ENCODE measurements at regions not wholly inside any gene's neighbourhood (a gene's known extent, or its start where the extent isn't known, plus 50 kb on each side); places are given as distances from the start of the nearest gene placed in this dataset.

DNA sequence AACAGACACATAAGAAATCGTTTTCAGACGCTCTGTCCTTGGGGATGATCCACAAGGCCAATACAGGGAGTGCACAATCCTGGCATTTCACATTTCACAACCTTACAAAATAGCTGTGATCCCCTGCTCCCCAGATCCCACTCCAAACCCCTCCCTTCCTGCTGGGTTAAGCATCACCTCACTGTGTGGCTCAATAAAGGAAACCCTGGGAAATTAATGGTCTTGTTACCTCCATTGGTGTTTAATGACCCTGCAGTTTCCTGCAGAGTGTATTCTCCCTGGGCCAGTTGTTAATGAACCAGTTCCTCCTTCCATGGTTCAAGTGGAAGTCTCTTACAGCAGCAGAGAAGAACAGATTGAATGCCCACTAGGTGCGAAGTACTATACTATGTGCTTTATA, 334.7 kb downstream of the OMA1 start:
- Histone ChIP-seq H3K36me3 (ENCODE audit: control insufficient read depth, insufficient read depth, low read length) (no peaks in the 10 kb centered on the region), H3K27ac (ENCODE audit: low read depth, low read length) (no peak overlapping the region), H3K27me3 (ENCODE audit: control insufficient read depth, insufficient read depth, low read length, poor library complexity, severe bottlenecking) (peaks cover 7% of the 10 kb centered on the region), H3K4me3 (ENCODE audit: low read length) (no peak overlapping the region), H3K9me3 (ENCODE audit: control insufficient read depth, low read length) (no peaks in the 10 kb centered on the region), H3K9ac (ENCODE audit: extremely low read depth, low read length, poor library complexity, severe bottlenecking) (no peak overlapping the region), H3K4me1 (ENCODE audit: control insufficient read depth, insufficient read depth, low read length) (no peaks in the 10 kb centered on the region)
- no peak overlapping the region for H3K27ac Mint-ChIP-seq
- TF ChIP-seq, protein P1, sequence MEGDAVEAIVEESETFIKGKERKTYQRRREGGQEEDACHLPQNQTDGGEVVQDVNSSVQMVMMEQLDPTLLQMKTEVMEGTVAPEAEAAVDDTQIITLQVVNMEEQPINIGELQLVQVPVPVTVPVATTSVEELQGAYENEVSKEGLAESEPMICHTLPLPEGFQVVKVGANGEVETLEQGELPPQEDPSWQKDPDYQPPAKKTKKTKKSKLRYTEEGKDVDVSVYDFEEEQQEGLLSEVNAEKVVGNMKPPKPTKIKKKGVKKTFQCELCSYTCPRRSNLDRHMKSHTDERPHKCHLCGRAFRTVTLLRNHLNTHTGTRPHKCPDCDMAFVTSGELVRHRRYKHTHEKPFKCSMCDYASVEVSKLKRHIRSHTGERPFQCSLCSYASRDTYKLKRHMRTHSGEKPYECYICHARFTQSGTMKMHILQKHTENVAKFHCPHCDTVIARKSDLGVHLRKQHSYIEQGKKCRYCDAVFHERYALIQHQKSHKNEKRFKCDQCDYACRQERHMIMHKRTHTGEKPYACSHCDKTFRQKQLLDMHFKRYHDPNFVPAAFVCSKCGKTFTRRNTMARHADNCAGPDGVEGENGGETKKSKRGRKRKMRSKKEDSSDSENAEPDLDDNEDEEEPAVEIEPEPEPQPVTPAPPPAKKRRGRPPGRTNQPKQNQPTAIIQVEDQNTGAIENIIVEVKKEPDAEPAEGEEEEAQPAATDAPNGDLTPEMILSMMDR (conservative IDR thresholded peaks at IDR 0.05): no peak
- no peak overlapping the region for H3K4me3 Mint-ChIP-seq
- 47% methylated on average over 3 of the region's 3 CpGs; no CpG with 5 or more reads in 1 of the 2 experiments for WGBS, 2 experiments (ENCODE audit: insufficient coverage in 1 of 2, insufficient read length in 1 of 2)
- H3K4me1 Mint-ChIP-seq: peaks cover 5% of the 10 kb centered on the region
- peak; percentile 62 for DNase-seq
- no peaks in the 10 kb centered on the region for H3K36me3 Mint-ChIP-seq (ENCODE audit: low read depth)
- H3K9me3 Mint-ChIP-seq: no peaks in the 10 kb centered on the region
- peaks cover 58% of the 10 kb centered on the region for H3K27me3 Mint-ChIP-seq (ENCODE audit: insufficient read depth)

DNA sequence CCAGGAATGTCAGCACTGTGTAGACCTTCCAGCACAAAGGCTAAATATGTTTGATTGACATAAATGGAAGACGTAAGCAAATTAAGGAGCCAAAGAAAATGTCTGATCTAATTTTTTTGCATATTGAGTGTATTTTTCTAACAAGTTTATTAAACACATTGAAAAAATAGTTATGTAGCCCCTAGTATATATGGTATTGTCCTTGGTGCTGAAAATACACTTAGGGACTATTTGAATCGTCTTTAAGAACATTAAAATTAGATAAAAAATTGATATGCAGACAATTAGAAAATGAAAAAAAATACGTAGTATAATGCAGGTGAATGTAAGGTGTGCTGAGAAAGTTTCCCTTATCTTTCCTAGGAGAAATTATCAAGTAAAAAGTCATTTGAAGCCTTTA, 337.0 kb downstream of the OMA1 start:
- Histone ChIP-seq H3K27ac (ENCODE audit: low read depth, low read length) (no peak overlapping the region), H3K27me3 (ENCODE audit: control insufficient read depth, insufficient read depth, low read length, poor library complexity, severe bottlenecking) (peaks cover 7% of the 10 kb centered on the region), H3K36me3 (ENCODE audit: control insufficient read depth, insufficient read depth, low read length) (no peaks in the 10 kb centered on the region), H3K9me3 (ENCODE audit: control insufficient read depth, low read length) (no peaks in the 10 kb centered on the region), H3K4me3 (ENCODE audit: low read length) (no peak overlapping the region), H3K9ac (ENCODE audit: extremely low read depth, low read length, poor library complexity, severe bottlenecking) (no peak overlapping the region), H3K4me1 (ENCODE audit: control insufficient read depth, insufficient read depth, low read length) (no peaks in the 10 kb centered on the region)
- Mint-ChIP-seq H3K9me3 (no peaks in the 10 kb centered on the region), H3K27ac (no peak overlapping the region), H3K36me3 (ENCODE audit: low read depth) (no peaks in the 10 kb centered on the region), H3K4me1 (peaks cover 5% of the 10 kb centered on the region), H3K27me3 (ENCODE audit: insufficient read depth) (peaks cover 68% of the 10 kb centered on the region), H3K4me3 (no peak overlapping the region)
- WGBS, 2 experiments (ENCODE audit: insufficient coverage in 1 of 2, insufficient read length in 1 of 2): 84% methylated on average over 3 of the region's 3 CpGs; no CpG with 5 or more reads in 1 of the 2 experiments
- TF ChIP-seq, protein P1 (conservative IDR thresholded peaks at IDR 0.05): no peak
- no peak for DNase-seq

DNA sequence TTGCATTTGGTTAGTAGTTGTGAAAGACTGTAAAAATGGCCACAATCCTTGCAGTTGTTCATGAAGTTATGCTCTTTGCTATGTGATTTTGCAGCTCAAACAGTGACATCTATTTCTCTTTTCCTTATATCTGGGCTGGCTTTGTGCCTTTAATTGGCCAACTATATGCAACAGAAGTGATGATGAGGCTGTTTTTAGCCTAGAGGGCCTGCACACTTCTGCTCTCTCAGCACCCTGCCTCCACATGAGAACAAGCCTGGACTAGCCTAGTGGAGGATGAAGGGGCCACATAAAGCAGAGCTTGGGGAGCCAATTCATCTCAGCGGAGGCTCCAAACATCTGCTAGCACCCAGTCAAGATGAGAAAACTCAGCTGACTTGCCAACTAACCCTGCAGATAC, 339.8 kb downstream of the OMA1 start:
- H3K36me3 ChIP-seq (ENCODE audit: control insufficient read depth, insufficient read depth, low read length): no peaks in the 10 kb centered on the region
- H3K4me1 ChIP-seq (ENCODE audit: control insufficient read depth, insufficient read depth, low read length): no peaks in the 10 kb centered on the region
- Mint-ChIP-seq H3K36me3 (ENCODE audit: low read depth) (no peaks in the 10 kb centered on the region), H3K4me1 (peaks cover 2% of the 10 kb centered on the region), H3K9me3 (no peaks in the 10 kb centered on the region), H3K27ac (no peak overlapping the region), H3K27me3 (ENCODE audit: insufficient read depth) (peaks cover 48% of the 10 kb centered on the region), H3K4me3 (no peak overlapping the region)
- H3K27ac ChIP-seq (ENCODE audit: low read depth, low read length): no peak overlapping the region
- H3K9ac ChIP-seq (ENCODE audit: extremely low read depth, low read length, poor library complexity, severe bottlenecking): no peak overlapping the region
- H3K27me3 ChIP-seq (ENCODE audit: control insufficient read depth, insufficient read depth, low read length, poor library complexity, severe bottlenecking): peaks cover 7% of the 10 kb centered on the region
- H3K4me3 ChIP-seq (ENCODE audit: low read length): no peak overlapping the region
- H3K9me3 ChIP-seq (ENCODE audit: control insufficient read depth, low read length): no peaks in the 10 kb centered on the region
- 90 to 96% methylated on average over 1 of the region's 1 CpG for WGBS, 2 experiments (ENCODE audit: insufficient coverage in 1 of 2, insufficient read length in 1 of 2)
- DNase-seq: no peak
- TF ChIP-seq, protein P1 (conservative IDR thresholded peaks at IDR 0.05): no peak
